NCI-H345 treated with DMSO at 0.1 percent for 48 hours (cell line): ENCODE measurements at regions not wholly inside any gene's neighbourhood (a gene's known extent, or its start where the extent isn't known, plus 50 kb on each side); places are given as distances from the start of the nearest gene placed in this dataset.

ENCODE experiments used
- DNase-seq: peaks from one replicate; lab custom pipeline; 2025; ENCODE audit not compliant: unreplicated experiment; lab: John Stamatoyannopoulos, UW

DNA sequence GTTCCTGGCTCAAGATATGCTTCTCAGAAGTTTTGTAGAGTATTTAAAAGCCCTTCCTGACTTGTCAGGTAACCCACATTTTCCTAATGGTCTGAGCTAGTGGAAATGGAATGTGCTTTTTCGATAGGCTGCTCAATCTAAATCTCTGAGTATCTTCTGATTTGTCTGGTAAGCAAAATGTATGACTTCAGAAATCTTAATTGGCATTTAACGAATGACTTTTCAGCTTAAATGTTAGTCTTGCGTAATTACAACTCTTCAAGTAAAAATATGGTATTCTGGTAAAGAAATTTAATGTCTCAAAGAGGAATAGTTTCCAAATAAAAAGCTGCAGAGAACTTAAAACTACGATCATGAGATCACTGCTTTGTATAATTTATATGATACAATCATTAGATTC lies 379.1 kb downstream of the ANKRD50 start:
- DNase-seq, result no peak

GRCh38 chr4:124334119-124334518 lies 378.4 kb downstream of the ANKRD50 start:
- DNase-seq, result peak; percentile 29

GRCh38 chr4:124337874-124338273 lies 374.7 kb downstream of the ANKRD50 start:
- DNase-seq, result no peak

DNA sequence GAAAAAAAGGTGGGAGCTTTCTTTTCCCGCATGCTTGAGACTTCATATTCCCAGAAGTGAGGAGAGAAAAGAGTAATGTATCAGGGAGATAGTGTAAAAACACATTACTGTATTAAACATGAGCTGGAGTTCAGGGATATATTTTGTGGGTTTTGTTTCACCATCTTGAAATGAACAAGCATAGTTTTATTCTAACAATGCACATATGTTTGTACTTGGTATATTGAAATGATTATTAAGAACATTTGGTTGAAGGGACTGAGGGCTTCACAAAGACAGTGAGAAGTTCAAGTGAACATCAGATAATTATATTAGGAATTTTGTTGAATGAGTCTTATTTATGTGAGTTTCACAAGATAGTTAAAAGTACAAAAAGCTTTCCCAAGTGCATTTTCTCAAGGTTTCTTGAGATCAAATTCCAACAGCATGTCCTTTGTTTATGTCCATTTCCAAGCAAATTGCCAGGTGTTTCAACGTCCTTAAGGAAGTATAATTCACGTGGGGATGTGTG lies 368.8 kb downstream of the ANKRD50 start:
- no peak for DNase-seq

DNA sequence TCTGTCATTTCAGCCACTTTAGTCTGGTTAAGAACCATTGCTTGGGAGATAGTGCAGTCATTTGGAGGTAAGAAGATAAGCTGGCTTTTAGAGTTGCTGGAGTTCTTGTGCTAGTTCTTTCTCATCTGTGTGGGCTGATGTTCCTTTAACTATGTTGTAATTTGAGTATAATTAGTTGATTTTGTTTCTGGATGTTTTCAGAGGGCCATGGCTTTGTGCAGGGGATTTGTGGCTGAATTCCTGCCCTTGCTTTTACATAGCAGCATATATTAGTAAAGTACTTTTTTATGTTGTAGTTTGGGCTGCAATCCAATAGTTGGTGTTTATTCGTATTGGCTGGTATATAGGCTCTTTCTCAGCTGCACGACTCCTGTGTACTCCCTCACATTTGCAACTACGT lies 339.6 kb downstream of the ANKRD50 start:
- no peak for DNase-seq

DNA sequence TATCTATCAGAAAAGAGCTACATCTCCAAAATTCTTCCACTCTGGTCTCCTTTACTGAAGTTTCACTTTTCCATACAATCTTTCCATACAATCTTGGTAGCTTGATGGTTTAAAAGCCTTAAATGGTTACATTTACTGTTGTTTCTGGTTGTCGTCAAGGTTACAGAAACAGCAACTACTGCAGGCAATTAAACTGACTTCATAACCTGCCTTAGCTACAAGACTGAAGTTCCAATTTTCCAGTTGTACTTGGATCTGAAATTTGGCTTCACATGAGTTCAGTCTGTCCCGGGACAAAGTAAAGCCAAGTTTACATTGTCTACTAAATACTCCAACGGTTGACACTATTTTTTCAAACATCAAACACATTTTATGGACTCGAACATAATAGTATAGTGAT lies 326.4 kb downstream of the ANKRD50 start:
- DNase-seq, result no peak

DNA sequence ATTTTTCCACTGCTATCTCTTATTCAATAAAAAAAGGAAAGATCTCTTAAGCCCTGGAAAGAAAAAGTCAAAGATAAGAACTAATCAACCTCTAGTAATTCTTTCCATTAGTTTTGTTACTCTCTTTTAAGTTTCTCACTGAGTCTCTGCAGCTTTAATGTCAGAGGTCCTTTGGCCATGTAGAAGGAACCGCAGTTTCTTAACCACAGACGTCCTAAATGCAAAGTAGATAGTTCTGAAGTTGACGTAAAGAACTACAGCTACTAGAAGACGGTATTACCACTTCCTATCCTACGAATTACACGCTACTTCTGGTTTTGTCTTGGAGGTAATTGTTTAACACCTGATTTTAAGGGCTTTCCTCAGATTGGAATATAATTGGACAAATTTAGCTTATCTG lies 325.9 kb downstream of the ANKRD50 start:
- DNase-seq, result no peak

GRCh38 chr4:124389591-124389990 lies 322.9 kb downstream of the ANKRD50 start:
- DNase-seq, result no peak

GRCh38 chr4:124390861-124391260 lies 321.7 kb downstream of the ANKRD50 start:
- DNase-seq, result no peak

GRCh38 chr4:124396333-124396732 lies 316.2 kb downstream of the ANKRD50 start:
- no peak for DNase-seq

DNA sequence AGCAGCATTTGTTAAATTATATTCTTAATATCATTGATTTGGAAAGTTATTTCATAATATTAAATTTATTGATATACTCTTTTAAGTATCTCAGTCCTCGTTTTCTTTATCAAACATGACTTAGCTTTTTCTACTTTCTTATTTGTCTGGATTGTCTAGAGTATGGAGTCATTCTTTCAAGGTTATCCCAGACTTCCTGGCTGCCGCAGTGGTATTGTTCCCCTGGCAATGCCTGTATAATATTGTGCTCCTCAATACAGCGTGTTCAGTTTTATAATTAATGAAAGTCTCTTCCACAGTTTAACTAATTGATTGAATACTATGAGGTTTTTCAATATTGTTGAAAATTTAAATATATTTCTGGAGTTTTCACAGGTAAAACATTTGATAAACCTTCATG lies 310.9 kb downstream of the ANKRD50 start:
- no peak for DNase-seq

GRCh38 chr4:124409044-124409443 lies 303.5 kb downstream of the ANKRD50 start:
- no peak for DNase-seq

DNA sequence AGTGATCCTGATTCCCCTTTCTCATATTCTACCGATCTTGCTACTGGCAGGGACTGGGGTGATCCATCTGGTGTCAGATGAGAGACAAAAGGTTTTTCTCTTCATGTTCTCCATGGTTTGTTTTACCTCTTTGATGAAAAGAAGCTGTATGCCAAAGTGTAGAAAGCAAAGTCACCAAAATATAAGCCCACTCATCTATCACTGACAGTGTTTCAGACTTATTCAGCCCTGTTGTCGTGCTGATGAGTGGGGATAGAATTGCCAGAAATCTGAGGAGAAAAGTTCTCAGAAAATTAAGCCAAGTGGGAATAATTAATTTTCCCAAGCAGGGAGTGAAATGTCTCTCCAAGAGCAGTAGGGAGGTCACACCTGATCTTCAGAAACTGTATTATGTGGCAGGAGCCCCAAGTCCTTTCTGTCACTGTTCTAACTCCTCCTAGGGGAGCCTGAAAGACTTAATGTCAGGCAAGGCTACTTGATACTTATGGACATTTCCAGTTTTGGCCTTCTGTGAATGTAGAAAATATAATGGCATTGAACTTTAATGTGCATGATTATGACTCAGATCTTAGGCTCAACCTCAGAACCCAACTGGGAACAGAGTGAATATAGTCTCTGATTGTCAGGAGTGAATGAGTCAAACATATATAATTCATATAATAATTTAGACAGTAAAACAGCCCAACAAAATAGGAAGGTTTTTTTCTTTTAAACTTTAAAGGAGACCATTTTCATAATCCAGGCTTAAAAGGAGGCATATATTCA lies 298.1 kb downstream of the ANKRD50 start:
- DNase-seq, result no peak

- DNase-seq, result no peak
These were observed 297.4 kb downstream of the ANKRD50 start for GRCh38 chr4:124415146-124415545.

DNA sequence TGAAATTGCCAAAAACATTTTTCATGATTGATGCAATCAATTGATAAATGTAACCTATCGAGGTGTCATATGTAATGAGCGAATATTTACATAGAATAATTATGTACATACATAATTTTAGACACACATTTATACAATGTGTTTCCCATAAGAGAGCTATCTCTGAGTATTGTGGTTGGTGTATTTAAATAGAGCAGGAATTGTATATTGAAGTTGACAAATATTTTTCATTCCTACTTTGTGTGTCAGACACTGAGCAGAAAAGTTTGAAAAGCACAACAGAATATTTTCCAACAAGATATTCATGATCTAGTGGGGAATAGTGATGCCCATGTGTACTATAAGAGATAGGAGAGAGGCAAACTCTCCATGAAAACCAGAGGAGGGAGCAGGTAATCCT lies 295.2 kb downstream of the ANKRD50 start:
- DNase-seq, result no peak

DNA sequence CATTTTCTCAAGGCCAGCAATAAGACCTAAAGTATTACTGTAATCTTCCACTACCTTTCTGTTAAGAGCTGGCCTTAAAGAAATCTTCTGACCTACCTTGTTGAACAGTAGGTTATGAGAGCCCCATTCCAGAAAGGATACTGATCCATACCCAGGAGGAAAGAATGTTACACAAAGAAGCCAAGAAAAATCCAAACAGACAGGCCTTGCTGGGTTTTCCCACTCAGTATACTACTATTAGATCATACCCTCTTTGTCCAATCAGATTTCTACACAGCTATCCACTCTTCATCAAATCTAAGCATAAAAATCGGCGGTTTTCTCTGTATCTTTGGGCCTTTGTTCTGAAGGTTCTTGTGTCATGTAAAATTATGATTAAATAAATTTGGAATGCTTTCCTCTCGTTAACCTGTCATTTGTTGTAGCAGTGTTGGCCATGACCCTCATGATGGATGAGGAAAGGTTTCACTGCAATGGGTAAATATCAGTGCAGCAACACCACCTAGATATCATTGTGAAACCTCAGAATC lies 292.3 kb downstream of the ANKRD50 start:
- DNase-seq, result no peak

DNA sequence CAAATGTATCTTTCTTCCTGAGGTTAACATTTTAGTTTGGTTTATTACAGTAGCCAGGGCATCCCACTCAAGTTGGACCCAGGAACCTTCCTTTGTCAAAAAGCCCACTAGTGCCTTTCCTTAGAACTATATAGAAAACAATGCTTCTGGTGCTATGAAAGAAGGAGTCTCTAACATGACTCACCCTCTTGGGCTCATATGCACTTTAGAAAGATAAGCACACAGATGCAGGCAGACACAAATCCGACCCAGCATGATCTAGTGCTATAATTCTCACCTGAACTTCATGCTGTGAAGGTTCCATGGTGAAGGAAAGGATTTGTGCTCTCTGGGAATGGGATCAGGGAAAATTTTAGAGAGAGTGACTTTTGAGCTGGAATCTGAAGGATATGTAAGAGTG lies 289.4 kb downstream of the ANKRD50 start:
- no peak for DNase-seq

DNA sequence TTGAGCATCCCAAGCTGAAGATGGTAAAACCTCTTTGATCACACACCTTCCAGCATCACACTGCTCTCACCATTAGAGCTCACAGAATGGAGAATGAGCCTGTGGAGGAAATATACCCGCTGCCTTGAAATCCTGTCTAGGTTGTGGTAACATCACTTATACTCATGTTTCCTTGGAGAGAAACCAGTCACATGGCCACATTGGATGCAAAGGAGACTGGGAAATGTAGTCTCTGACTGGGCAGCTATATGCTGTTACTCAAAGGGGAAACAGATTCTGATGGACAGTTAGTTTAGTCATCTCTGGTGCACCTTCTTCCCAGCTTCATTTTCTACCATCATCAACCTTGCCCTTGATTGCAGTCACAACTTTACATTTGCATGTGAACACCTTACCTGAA lies 286.3 kb downstream of the ANKRD50 start:
- DNase-seq, result no peak

GRCh38 chr4:124427095-124427767 lies 285.3 kb downstream of the ANKRD50 start:
- no peak for DNase-seq

- DNase-seq, result no peak
These were observed 283.9 kb downstream of the ANKRD50 start for GRCh38 chr4:124428648-124429047.

GRCh38 chr4:124429746-124430250 lies 282.7 kb downstream of the ANKRD50 start:
- DNase-seq, result no peak

GRCh38 chr4:124431653-124432192 lies 280.8 kb downstream of the ANKRD50 start:
- no peak for DNase-seq
